ENCODE measurements at regions not wholly inside any gene's neighbourhood (a gene's known extent, or its start where the extent isn't known, plus 50 kb on each side); places are given as distances from the start of the nearest gene placed in this dataset.

GRCh38 chr6:120908767-120909166, 425.5 kb downstream of the TBC1D32 start:
- ATAC-seq = no peak
- no peak overlapping the region for H3K4me3 Mint-ChIP-seq

DNA sequence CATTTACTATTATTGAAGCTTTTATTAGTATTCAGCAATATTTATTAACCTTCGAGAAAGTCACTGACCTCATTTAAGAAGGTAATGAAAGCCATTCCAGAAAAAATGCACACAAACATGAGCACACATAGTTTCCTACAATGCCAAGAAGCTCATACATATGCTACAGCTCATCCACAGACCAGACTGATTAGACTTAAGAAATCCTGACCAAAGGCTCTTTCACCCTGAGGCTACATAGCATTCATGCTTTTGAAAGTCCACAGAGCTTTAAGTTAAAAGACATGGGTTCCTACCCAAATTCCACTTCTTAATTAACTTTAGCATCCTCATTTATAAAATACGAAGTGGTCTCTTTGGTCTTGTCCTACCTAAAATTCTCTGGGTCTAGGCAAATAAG, 430.4 kb downstream of the TBC1D32 start:
- Mint-ChIP-seq H3K4me1 (no peaks in the 10 kb centered on the region), H3K36me3 (ENCODE audit: low read depth) (no peaks in the 10 kb centered on the region), H3K4me3 (no peak overlapping the region), H3K27me3 (no peaks in the 10 kb centered on the region), H3K27ac (no peak overlapping the region)
- H3K9me3 ChIP-seq (ENCODE audit: control insufficient read depth, low read length, poor library complexity, severe bottlenecking) = no peaks in the 10 kb centered on the region
- DNase-seq = no peak
- no peak for ATAC-seq

More at GRCh38 chr6:120908767-120909166, 425.5 kb downstream of the TBC1D32 start:
- no peaks in the 10 kb centered on the region for H3K9me3 ChIP-seq (ENCODE audit: control insufficient read depth, low read length, poor library complexity, severe bottlenecking)
- DNase-seq = no peak
- no peaks in the 10 kb centered on the region for H3K4me1 Mint-ChIP-seq
- no peaks in the 10 kb centered on the region for H3K36me3 Mint-ChIP-seq (ENCODE audit: low read depth)
- no peak overlapping the region for H3K27ac Mint-ChIP-seq
- no peaks in the 10 kb centered on the region for H3K27me3 Mint-ChIP-seq

DNA sequence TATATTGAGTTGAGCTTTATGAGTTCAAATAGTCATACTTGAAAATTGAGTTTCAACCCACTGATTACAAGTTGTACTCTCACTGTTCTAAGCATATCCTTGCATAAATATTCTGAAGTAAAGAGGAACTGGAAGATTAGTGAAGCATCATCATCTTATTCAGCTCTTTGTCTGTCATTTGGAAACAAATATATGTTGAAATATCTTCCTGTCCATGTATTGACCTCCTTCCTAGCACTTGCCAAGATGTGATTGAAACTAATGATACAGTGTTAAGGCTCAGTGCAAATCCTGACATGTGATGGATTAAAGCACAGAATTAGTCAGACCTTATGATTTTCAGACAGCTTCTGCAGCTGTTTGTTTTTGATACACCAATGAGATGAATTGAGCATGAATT, 434.3 kb downstream of the TBC1D32 start:
- no peak overlapping the region for H3K4me3 Mint-ChIP-seq
- no peaks in the 10 kb centered on the region for H3K27me3 Mint-ChIP-seq
- DNase-seq (no peak), ATAC-seq (no peak)
- H3K27ac Mint-ChIP-seq = no peak overlapping the region
- no peaks in the 10 kb centered on the region for H3K9me3 ChIP-seq (ENCODE audit: control insufficient read depth, low read length, poor library complexity, severe bottlenecking)
- no peaks in the 10 kb centered on the region for H3K4me1 Mint-ChIP-seq
- H3K36me3 Mint-ChIP-seq (ENCODE audit: low read depth) = no peaks in the 10 kb centered on the region

GRCh38 chr6:120894077-120894476, 440.2 kb downstream of the TBC1D32 start:
- Mint-ChIP-seq H3K36me3 (ENCODE audit: low read depth) (no peaks in the 10 kb centered on the region), H3K27me3 (no peaks in the 10 kb centered on the region), H3K4me1 (no peaks in the 10 kb centered on the region), H3K27ac (no peak overlapping the region), H3K4me3 (no peak overlapping the region)
- H3K9me3 ChIP-seq (ENCODE audit: control insufficient read depth, low read length, poor library complexity, severe bottlenecking) = no peaks in the 10 kb centered on the region
- DNase-seq (no peak), ATAC-seq (no peak)

GRCh38 chr6:120876931-120877330, 457.3 kb downstream of the TBC1D32 start:
- H3K27ac Mint-ChIP-seq = no peak overlapping the region
- H3K4me3 Mint-ChIP-seq = no peak overlapping the region
- no peaks in the 10 kb centered on the region for H3K9me3 ChIP-seq (ENCODE audit: control insufficient read depth, low read length, poor library complexity, severe bottlenecking)
- no peaks in the 10 kb centered on the region for H3K4me1 Mint-ChIP-seq
- H3K27me3 Mint-ChIP-seq = no peaks in the 10 kb centered on the region
- DNase-seq = no peak
- no peaks in the 10 kb centered on the region for H3K36me3 Mint-ChIP-seq (ENCODE audit: low read depth)
- no peak for ATAC-seq

- no peaks in the 10 kb centered on the region for H3K9me3 ChIP-seq (ENCODE audit: control insufficient read depth, low read length, poor library complexity, severe bottlenecking)
- Mint-ChIP-seq H3K27ac (no peak overlapping the region), H3K4me3 (no peak overlapping the region), H3K27me3 (no peaks in the 10 kb centered on the region), H3K36me3 (ENCODE audit: low read depth) (no peaks in the 10 kb centered on the region), H3K4me1 (no peaks in the 10 kb centered on the region)
- no peak for DNase-seq
- no peak for ATAC-seq
These were observed 457.9 kb downstream of the TBC1D32 start for GRCh38 chr6:120876424-120876823.

- Mint-ChIP-seq H3K27ac (no peak overlapping the region), H3K36me3 (ENCODE audit: low read depth) (no peaks in the 10 kb centered on the region), H3K27me3 (no peaks in the 10 kb centered on the region), H3K4me1 (no peaks in the 10 kb centered on the region), H3K4me3 (no peak overlapping the region)
- no peak for ATAC-seq
- no peaks in the 10 kb centered on the region for H3K9me3 ChIP-seq (ENCODE audit: control insufficient read depth, low read length, poor library complexity, severe bottlenecking)
- no peak for DNase-seq
These were observed 458.4 kb downstream of the TBC1D32 start for GRCh38 chr6:120875900-120876299.

DNA sequence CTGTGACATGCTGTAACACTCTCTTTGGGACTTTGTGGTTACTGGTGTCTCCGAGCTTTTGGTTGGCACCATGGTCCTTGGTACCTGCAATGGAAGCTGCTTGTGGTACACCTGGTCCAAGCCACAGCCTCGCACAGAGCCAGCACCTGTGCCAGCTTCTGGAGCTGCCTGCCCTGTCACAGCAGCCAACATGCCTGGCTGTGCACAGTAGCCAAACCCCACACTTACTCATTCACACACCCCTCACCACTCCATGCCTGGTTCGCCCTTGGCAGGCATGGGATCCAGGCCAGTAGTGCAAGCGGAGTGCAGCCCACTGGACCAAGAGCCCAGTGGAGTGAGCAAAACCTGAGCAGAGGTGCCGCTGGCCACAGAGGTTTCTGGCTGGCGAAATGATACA, 459.9 kb downstream of the TBC1D32 start:
- Mint-ChIP-seq H3K4me3 (no peak overlapping the region), H3K4me1 (no peaks in the 10 kb centered on the region), H3K27ac (no peak overlapping the region), H3K36me3 (ENCODE audit: low read depth) (no peaks in the 10 kb centered on the region), H3K27me3 (no peaks in the 10 kb centered on the region)
- DNase-seq (no peak), ATAC-seq (no peak)
- no peaks in the 10 kb centered on the region for H3K9me3 ChIP-seq (ENCODE audit: control insufficient read depth, low read length, poor library complexity, severe bottlenecking)

GRCh38 chr6:120873125-120873865, 461.0 kb downstream of the TBC1D32 start:
- Mint-ChIP-seq H3K4me1 (no peaks in the 10 kb centered on the region), H3K27me3 (no peaks in the 10 kb centered on the region), H3K36me3 (ENCODE audit: low read depth) (no peaks in the 10 kb centered on the region), H3K27ac (no peak overlapping the region), H3K4me3 (no peak overlapping the region)
- DNase-seq (no peak), ATAC-seq (no peak)
- no peaks in the 10 kb centered on the region for H3K9me3 ChIP-seq (ENCODE audit: control insufficient read depth, low read length, poor library complexity, severe bottlenecking)

DNA sequence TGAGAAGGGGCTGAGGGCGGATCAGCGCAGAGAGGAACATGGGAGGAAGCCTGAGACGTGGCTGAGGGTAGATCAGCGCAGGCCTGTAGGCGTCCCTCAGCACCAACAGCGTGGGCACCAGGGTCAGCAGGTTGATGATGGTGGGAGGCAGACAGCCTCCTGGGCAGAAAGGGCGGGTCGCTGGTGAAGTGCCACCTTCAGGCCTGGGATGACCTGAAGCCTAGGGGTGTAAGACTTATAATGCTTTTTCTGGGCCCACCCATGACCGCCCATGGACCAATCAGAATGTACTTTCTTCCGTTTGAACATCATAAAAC, 462.1 kb downstream of the TBC1D32 start:
- no peaks in the 10 kb centered on the region for H3K4me1 Mint-ChIP-seq
- no peaks in the 10 kb centered on the region for H3K9me3 ChIP-seq (ENCODE audit: control insufficient read depth, low read length, poor library complexity, severe bottlenecking)
- H3K27ac Mint-ChIP-seq = no peak overlapping the region
- H3K27me3 Mint-ChIP-seq = no peaks in the 10 kb centered on the region
- ATAC-seq (no peak), DNase-seq (no peak)
- H3K36me3 Mint-ChIP-seq (ENCODE audit: low read depth) = no peaks in the 10 kb centered on the region
- no peak overlapping the region for H3K4me3 Mint-ChIP-seq

DNA sequence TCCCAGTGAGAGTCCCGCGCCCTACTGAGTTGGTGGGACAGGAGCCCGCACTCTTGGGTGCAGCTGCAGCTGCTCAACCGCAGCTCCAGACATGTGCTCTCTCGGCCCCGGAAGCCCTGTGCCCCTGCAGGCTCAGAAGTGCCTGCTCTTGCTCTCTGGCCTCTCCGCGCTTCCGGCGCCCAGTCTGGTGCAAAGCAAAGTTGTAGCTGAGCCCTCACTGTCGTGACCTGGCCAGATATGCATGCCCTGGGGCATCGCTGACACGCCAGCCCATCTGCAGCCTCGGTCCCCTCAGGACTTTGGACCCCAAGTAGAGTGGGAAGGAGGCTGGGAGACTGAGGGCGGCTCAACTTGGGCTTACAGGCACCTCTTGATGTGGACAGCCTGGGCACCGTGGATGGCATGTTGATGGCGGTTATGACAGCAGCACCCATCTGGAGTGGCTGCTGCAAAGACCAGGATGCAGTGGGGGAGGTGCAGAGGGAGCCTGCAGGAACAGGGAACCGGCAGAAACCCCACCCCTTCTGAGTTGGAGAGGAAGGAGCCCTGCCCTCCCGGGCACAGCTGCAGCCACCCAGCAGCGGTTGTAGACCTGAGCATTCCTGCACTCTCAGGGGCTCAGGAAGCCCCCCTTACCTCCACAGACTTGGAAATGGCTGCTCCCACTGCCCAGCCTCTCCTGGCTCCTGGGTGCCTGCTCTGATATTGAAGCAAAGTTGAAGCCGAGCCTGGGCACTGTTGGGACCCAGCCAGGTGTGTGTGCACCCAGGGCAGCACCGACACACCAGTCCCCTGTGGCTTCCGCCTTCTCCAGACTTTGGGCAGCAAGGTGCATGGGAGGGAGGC, 462.6 kb downstream of the TBC1D32 start:
- DNase-seq (no peak), ATAC-seq (no peak)
- H3K4me1 Mint-ChIP-seq = no peaks in the 10 kb centered on the region
- no peaks in the 10 kb centered on the region for H3K9me3 ChIP-seq (ENCODE audit: control insufficient read depth, low read length, poor library complexity, severe bottlenecking)
- H3K27ac Mint-ChIP-seq = no peak overlapping the region
- no peaks in the 10 kb centered on the region for H3K27me3 Mint-ChIP-seq
- H3K4me3 Mint-ChIP-seq = no peak overlapping the region
- H3K36me3 Mint-ChIP-seq (ENCODE audit: low read depth) = no peaks in the 10 kb centered on the region

DNA sequence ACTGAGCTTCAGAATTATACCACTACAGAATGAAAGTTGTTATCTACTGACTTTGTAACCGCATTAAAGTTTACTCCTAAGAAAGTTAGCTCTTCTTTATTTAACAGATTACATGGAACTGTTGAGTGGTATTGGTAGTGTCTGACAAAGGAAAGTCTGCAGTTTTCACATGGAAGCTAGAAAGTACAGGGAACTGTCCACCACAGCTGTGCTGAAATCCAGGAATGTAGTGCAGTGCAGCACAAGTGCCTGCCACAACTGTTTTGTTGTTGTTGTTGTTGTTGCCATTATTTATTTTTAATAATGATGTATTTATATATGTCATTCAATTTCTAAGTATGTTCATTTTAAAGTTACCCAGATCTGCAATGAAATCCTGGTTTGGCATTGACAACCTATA, 464.9 kb downstream of the TBC1D32 start:
- no peaks in the 10 kb centered on the region for H3K27me3 Mint-ChIP-seq
- DNase-seq = no peak
- H3K27ac Mint-ChIP-seq = no peak overlapping the region
- no peaks in the 10 kb centered on the region for H3K36me3 Mint-ChIP-seq (ENCODE audit: low read depth)
- no peaks in the 10 kb centered on the region for H3K9me3 ChIP-seq (ENCODE audit: control insufficient read depth, low read length, poor library complexity, severe bottlenecking)
- ATAC-seq = no peak
- H3K4me3 Mint-ChIP-seq = no peak overlapping the region
- no peaks in the 10 kb centered on the region for H3K4me1 Mint-ChIP-seq

GRCh38 chr6:120857422-120857821, 476.9 kb downstream of the TBC1D32 start:
- Mint-ChIP-seq H3K4me3 (no peak overlapping the region), H3K27me3 (no peaks in the 10 kb centered on the region), H3K36me3 (ENCODE audit: low read depth) (no peaks in the 10 kb centered on the region), H3K4me1 (no peaks in the 10 kb centered on the region), H3K27ac (no peak overlapping the region)
- H3K9me3 ChIP-seq (ENCODE audit: control insufficient read depth, low read length, poor library complexity, severe bottlenecking) = no peaks in the 10 kb centered on the region
- DNase-seq = no peak
- ATAC-seq = no peak

DNA sequence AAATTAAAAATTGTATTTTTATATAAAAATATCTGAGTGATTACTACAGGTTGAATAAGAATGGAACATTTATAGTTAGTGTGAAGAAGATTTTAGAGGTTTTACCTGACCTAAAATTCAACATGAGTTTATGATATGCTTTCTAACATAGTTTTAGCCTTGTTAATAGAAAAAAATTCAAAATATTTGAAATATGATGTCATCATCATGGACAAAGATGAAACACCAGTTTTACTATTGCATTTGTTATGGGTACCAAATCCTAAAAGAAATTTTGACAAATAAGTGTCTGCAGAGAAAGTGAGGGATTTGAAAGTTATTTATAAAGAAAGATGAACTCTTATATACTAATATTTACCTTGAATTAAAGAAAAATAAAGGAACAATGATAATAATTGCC, 479.7 kb downstream of the TBC1D32 start:
- Mint-ChIP-seq H3K4me1 (no peaks in the 10 kb centered on the region), H3K36me3 (ENCODE audit: low read depth) (no peaks in the 10 kb centered on the region)
- ATAC-seq = no peak

More for the DNA sequence above, 479.7 kb downstream of the TBC1D32 start:
- H3K9me3 ChIP-seq (ENCODE audit: control insufficient read depth, low read length, poor library complexity, severe bottlenecking) = no peaks in the 10 kb centered on the region
- DNase-seq = no peak
- H3K27me3 Mint-ChIP-seq = no peaks in the 10 kb centered on the region
- no peak overlapping the region for H3K4me3 Mint-ChIP-seq
- H3K27ac Mint-ChIP-seq = no peak overlapping the region

Data from T-helper 17 cell (primary cell).